ENCODE measurements at regions not wholly inside any gene's neighbourhood (a gene's known extent, or its start where the extent isn't known, plus 50 kb on each side); places are given as distances from the start of the nearest gene placed in this dataset.

DNA sequence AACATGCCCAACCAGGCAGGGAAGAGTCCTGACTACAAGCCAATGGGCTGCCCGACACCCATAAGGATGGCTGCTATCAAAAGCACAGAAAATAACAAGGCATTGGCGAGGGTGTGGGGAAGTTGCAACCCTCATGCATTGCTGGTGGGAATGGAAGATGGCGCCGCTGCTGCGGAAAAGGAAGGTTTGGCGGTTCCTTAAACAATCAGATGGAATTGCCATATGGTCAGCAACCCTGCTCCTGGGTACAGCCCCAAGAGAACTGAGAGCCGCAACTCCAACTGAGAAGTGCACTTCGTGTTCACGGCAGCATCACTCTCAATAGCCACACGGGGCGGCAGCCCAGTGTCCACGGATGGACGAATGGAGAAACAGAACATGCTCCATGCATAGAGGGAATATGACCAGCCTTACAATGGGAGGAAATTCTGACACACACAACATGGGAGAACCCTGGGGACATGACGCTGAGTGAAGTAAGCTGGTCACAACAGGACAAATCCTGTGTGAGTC lies 193.3 kb downstream of the RBFOX3 start:
- no peaks in the 10 kb centered on the region for H3K4me1 Mint-ChIP-seq
- ATAC-seq (replicated peaks; ENCODE audit: extremely low read depth, poor library complexity, severe bottlenecking) (no peak), DNase-seq (ENCODE audit: low spot score in 2 of 2) (no peak)
- peaks cover 28% of the 10 kb centered on the region for H3K27me3 Mint-ChIP-seq
- no peaks in the 10 kb centered on the region for H3K9me3 Mint-ChIP-seq
- no peaks in the 10 kb centered on the region for H3K36me3 Mint-ChIP-seq (ENCODE audit: insufficient read depth)
- no peak overlapping the region for H3K4me3 Mint-ChIP-seq
- H3K27ac Mint-ChIP-seq (ENCODE audit: low read depth) = no peak overlapping the region

DNA sequence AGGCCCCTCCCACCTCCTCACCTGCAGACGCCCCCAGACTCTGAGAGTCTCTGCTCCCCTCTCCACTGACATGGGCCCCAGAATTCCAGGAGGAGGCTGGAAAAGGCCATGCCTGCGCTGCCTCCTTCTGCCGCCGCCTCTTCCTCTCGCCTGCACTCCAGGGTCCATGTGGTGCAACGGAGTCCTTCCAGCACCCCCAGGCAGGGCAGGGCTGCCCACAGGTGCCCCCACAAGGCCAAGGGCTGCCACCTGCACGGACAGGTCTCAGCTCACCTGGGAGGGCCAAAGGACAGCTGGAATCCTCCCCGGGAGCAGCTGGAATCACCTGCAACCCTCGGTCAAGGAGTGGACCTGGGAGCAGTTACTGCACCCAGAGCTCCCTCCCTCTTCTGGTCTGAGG lies 194.9 kb downstream of the RBFOX3 start:
- peaks cover 26% of the 10 kb centered on the region for H3K27me3 Mint-ChIP-seq
- no peaks in the 10 kb centered on the region for H3K36me3 Mint-ChIP-seq (ENCODE audit: insufficient read depth)
- DNase-seq (ENCODE audit: low spot score in 2 of 2) (no peak), ATAC-seq (replicated peaks; ENCODE audit: extremely low read depth, poor library complexity, severe bottlenecking) (no peak)
- no peak overlapping the region for H3K4me3 Mint-ChIP-seq
- H3K4me1 Mint-ChIP-seq = no peaks in the 10 kb centered on the region
- no peaks in the 10 kb centered on the region for H3K9me3 Mint-ChIP-seq
- H3K27ac Mint-ChIP-seq (ENCODE audit: low read depth) = no peak overlapping the region

DNA sequence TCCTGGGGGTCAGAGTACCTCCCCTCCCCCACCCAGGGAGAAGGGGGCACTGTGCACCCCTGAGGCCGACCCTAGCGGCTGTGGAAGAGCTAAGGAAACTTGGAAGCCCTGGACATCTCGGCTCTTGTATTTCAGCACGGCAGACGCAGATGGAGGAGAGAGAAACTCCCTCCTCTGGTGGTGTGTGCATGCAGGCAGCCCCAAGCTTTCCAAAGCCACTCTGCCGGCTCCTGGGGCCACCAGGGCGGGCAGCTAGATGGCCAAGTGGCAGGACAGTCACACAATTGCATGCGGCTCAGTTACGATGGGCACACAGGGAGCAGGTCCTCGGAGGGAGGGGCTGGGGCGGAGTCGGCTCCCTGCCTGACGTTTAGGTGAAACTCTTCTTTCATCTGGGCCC lies 195.5 kb downstream of the RBFOX3 start:
- H3K27ac Mint-ChIP-seq (ENCODE audit: low read depth) = no peak overlapping the region
- H3K4me1 Mint-ChIP-seq = no peaks in the 10 kb centered on the region
- no peak overlapping the region for H3K4me3 Mint-ChIP-seq
- H3K9me3 Mint-ChIP-seq = no peaks in the 10 kb centered on the region
- no peak for ATAC-seq (replicated peaks; ENCODE audit: extremely low read depth, poor library complexity, severe bottlenecking)
- DNase-seq (ENCODE audit: low spot score in 2 of 2) = no peak
- no peaks in the 10 kb centered on the region for H3K36me3 Mint-ChIP-seq (ENCODE audit: insufficient read depth)
- H3K27me3 Mint-ChIP-seq = peaks cover 26% of the 10 kb centered on the region

DNA sequence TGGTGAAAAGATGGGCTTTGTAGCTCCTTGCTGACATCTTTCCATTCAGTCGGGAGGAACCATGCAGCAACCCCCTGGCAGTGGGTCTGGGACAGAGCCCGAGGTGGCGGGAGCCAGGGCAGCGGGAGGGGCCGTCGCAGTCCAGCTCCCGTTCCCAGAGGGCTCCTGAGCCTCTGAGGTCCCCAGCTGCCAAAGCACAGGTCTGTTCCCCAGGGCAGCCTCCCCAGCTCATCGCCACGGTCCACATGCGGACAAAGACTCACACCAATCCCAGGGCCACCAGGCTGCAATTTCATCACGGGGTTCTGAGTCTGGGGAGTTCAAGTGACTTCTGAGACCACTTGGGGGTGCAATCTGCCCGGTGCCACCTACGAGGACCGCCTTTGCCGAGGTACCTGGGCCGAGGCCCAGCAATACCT lies 196.0 kb downstream of the RBFOX3 start:
- no peaks in the 10 kb centered on the region for H3K36me3 Mint-ChIP-seq (ENCODE audit: insufficient read depth)

DNA sequence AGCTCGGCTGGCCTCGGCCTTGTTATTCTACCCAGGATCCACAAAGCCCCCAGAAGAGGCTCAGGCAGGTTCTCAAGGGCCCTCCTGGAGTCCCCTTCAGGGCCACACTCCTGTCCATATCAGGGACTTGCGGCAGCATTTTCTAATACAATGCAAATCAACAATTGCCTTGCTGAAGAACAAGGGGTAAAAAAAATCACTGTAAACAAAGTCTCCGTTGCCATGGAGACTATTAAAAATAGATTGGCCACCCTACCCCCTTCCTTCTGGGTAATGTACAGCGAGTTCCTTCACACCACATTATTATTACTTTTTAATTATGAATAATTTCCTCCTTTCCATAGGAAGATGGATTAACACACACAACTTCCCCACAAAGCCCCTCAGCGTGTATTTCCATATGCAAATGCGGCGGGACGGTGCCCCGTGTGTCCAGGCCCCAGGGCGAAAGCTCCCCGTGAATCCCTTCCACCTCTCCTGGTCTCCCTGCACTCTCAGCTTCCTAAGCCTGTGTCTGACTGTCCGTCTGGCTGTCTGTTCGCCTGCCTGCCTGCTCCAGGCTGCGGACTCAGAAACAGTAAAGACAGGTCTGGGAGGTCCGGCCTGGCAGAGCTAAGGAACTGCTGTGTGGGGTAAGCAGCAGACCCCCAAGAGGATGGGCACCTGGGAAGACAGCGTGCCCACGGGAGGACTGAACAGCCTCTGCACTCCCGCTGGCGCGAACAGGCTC lies 196.6 kb downstream of the RBFOX3 start:
- Mint-ChIP-seq H3K36me3 (ENCODE audit: insufficient read depth) (no peaks in the 10 kb centered on the region), H3K27me3 (peaks cover 23% of the 10 kb centered on the region), H3K4me3 (no peak overlapping the region), H3K9me3 (no peaks in the 10 kb centered on the region), H3K27ac (ENCODE audit: low read depth) (no peak overlapping the region), H3K4me1 (no peaks in the 10 kb centered on the region)
- ATAC-seq (replicated peaks; ENCODE audit: extremely low read depth, poor library complexity, severe bottlenecking) (no peak), DNase-seq (ENCODE audit: low spot score in 2 of 2) (no peak)

More for the DNA sequence above, 196.0 kb downstream of the RBFOX3 start:
- Mint-ChIP-seq H3K27me3 (peaks cover 26% of the 10 kb centered on the region), H3K4me3 (no peak overlapping the region), H3K27ac (ENCODE audit: low read depth) (no peak overlapping the region), H3K9me3 (no peaks in the 10 kb centered on the region), H3K4me1 (no peaks in the 10 kb centered on the region)
- ATAC-seq (replicated peaks; ENCODE audit: extremely low read depth, poor library complexity, severe bottlenecking) (no peak), DNase-seq (ENCODE audit: low spot score in 2 of 2) (no peak)

DNA sequence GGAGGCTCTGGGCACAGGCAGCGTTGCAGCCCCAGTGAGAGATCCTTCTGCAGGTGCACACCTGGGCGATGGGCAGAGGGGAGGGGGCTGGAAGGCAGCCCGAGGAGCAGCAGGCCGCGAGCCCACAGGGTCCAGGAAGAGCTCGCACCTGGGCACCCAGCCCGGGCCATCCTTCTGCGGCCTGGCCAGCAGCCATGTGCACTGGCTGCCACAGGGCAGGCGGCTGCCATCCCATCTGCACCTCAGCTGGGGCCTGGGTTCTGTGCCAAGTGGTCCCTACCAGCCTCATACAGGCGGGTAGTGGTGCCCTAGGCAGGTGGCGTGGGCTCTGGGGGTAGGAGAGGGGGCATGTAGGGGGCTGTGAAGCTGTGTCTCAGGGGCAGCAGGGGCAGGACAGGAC lies 197.2 kb downstream of the RBFOX3 start:
- H3K4me1 Mint-ChIP-seq = no peaks in the 10 kb centered on the region
- no peaks in the 10 kb centered on the region for H3K9me3 Mint-ChIP-seq

DNA sequence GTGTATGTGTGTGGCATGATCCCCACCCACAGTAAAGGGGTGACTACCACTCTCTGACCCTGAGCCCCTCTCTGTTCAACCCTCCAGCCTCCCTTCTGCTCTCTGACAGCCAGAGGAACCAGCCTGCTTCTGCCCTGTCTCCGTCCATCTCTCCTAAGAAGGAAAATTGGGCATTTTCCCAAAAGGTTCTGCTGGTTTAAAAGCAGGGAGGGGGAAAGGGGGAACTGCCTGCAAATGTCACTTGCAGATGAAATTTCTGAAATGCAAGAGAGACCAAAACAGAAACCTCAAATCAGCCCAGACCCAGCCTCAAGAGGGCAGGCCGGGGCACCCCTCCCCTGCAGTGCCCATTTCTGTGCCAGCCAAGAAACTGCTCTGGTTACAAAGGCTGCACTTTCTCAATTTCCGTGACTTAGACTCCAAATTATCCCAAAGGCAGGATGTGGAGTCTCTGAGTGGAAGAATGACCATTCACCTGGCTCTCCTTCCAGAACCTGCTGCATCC lies 197.9 kb downstream of the RBFOX3 start:
- H3K4me1 Mint-ChIP-seq = no peaks in the 10 kb centered on the region
- H3K27me3 Mint-ChIP-seq = peaks cover 11% of the 10 kb centered on the region
- H3K27ac Mint-ChIP-seq (ENCODE audit: low read depth) = no peak overlapping the region

More for the DNA sequence above, 197.2 kb downstream of the RBFOX3 start:
- no peak overlapping the region for H3K4me3 Mint-ChIP-seq
- H3K27ac Mint-ChIP-seq (ENCODE audit: low read depth) = no peak overlapping the region
- peaks cover 17% of the 10 kb centered on the region for H3K27me3 Mint-ChIP-seq
- H3K36me3 Mint-ChIP-seq (ENCODE audit: insufficient read depth) = no peaks in the 10 kb centered on the region
- DNase-seq (ENCODE audit: low spot score in 2 of 2) (no peak), ATAC-seq (replicated peaks; ENCODE audit: extremely low read depth, poor library complexity, severe bottlenecking) (no peak)

DNA sequence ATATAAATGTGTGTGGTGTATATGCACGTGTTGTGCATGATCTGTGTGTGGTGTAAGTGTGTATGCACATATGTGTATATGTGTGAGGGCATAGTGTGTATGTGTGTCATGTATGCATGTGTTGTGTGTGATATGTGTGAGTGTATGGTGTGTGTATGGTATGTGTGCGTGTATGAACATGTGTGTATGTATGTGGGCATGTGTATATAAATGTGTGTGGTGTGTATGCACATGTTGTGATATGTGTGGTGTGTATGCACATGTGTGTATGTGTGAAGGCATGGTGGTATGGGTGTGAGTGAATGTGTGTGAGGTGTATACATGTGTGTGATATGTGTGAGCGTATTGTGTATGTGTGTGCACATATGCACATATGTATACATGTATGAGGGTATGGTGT lies 198.7 kb downstream of the RBFOX3 start:
- ATAC-seq (replicated peaks; ENCODE audit: extremely low read depth, poor library complexity, severe bottlenecking) = no peak
- H3K27me3 Mint-ChIP-seq = peaks cover 11% of the 10 kb centered on the region

More for the DNA sequence above, 197.9 kb downstream of the RBFOX3 start:
- no peak for ATAC-seq (replicated peaks; ENCODE audit: extremely low read depth, poor library complexity, severe bottlenecking)
- DNase-seq (ENCODE audit: low spot score in 2 of 2) = no peak
- no peaks in the 10 kb centered on the region for H3K36me3 Mint-ChIP-seq (ENCODE audit: insufficient read depth)
- no peaks in the 10 kb centered on the region for H3K9me3 Mint-ChIP-seq
- H3K4me3 Mint-ChIP-seq = no peak overlapping the region

DNA sequence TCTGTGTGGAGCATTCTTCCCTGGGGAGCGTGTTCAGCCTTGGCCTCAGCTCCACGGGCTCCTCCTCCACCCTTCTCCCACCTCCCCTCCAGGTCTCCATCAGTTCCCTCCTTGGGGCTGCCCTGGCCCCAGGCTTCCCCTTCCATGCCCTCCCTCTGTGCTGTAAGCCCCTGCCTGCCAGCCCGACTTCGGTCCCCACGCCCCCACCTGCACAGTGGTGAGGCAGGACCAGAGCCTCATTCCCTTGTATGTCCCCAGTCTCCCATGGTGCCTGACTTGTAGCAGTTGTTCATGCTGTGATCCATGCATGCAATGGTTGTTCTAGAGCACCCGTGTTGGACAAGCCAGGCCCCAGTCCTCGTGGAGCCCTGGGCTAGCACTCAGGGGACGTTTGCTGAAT lies 199.4 kb downstream of the RBFOX3 start:
- Mint-ChIP-seq H3K4me1 (no peaks in the 10 kb centered on the region), H3K36me3 (ENCODE audit: insufficient read depth) (no peaks in the 10 kb centered on the region), H3K27ac (ENCODE audit: low read depth) (no peak overlapping the region), H3K4me3 (no peak overlapping the region), H3K9me3 (no peaks in the 10 kb centered on the region), H3K27me3 (peaks cover 16% of the 10 kb centered on the region)
- no peak for ATAC-seq (replicated peaks; ENCODE audit: extremely low read depth, poor library complexity, severe bottlenecking)
- no peak for DNase-seq (ENCODE audit: low spot score in 2 of 2)

More for the DNA sequence above, 198.7 kb downstream of the RBFOX3 start:
- H3K4me1 Mint-ChIP-seq = no peaks in the 10 kb centered on the region
- no peak overlapping the region for H3K27ac Mint-ChIP-seq (ENCODE audit: low read depth)
- H3K9me3 Mint-ChIP-seq = no peaks in the 10 kb centered on the region
- no peak for DNase-seq (ENCODE audit: low spot score in 2 of 2)
- H3K36me3 Mint-ChIP-seq (ENCODE audit: insufficient read depth) = no peaks in the 10 kb centered on the region
- no peak overlapping the region for H3K4me3 Mint-ChIP-seq

DNA sequence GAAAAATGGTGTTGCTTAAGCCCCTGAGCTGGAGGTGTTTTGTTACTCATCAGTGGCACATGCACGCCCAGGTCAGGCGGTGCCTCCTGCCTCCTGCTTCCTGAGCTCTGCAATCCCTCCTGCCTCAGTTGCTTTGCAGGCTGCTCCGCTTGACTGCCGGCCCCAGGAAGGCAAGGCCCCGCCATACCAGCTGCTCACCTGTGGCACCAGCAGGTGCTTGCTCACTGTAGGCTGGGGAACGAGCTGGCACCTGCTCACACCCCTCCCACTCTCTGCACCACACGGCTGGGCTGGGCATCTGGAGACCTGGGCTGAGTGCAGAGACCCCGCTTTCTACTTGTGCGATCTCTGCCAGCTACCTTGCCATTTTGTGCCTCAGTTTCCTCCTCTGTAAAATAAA lies 200.2 kb downstream of the RBFOX3 start:
- no peak overlapping the region for H3K4me3 Mint-ChIP-seq
- H3K9me3 Mint-ChIP-seq = no peaks in the 10 kb centered on the region
- ATAC-seq (replicated peaks; ENCODE audit: extremely low read depth, poor library complexity, severe bottlenecking) (no peak), DNase-seq (ENCODE audit: low spot score in 2 of 2) (no peak)
- no peaks in the 10 kb centered on the region for H3K4me1 Mint-ChIP-seq
- no peak overlapping the region for H3K27ac Mint-ChIP-seq (ENCODE audit: low read depth)
- no peaks in the 10 kb centered on the region for H3K36me3 Mint-ChIP-seq (ENCODE audit: insufficient read depth)
- peaks cover 24% of the 10 kb centered on the region for H3K27me3 Mint-ChIP-seq

DNA sequence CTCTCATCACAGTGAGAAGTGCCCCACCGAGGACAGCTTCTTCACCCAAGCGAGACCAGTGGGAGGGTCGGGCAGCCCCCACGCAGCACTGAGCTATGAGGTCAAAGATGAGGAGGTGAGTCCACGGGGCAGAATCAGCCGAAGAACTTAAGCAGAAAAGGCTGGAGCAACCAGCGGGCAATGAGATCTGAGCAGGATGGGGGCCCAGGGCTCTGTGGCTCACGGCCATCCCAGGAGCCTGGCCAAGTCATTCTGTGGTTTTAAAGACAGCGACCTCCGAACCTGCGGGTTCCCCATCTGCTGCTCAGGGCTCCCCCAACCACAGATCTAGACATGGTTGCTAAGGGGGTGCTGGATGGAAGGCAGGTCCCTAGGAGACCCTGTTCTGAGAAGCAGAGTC lies 202.6 kb downstream of the RBFOX3 start:
- Mint-ChIP-seq H3K27me3 (peaks cover 39% of the 10 kb centered on the region), H3K27ac (ENCODE audit: low read depth) (no peak overlapping the region), H3K4me3 (no peak overlapping the region), H3K4me1 (no peaks in the 10 kb centered on the region), H3K9me3 (no peaks in the 10 kb centered on the region), H3K36me3 (ENCODE audit: insufficient read depth) (no peaks in the 10 kb centered on the region)
- DNase-seq (ENCODE audit: low spot score in 2 of 2) = no peak
- no peak for ATAC-seq (replicated peaks; ENCODE audit: extremely low read depth, poor library complexity, severe bottlenecking)

DNA sequence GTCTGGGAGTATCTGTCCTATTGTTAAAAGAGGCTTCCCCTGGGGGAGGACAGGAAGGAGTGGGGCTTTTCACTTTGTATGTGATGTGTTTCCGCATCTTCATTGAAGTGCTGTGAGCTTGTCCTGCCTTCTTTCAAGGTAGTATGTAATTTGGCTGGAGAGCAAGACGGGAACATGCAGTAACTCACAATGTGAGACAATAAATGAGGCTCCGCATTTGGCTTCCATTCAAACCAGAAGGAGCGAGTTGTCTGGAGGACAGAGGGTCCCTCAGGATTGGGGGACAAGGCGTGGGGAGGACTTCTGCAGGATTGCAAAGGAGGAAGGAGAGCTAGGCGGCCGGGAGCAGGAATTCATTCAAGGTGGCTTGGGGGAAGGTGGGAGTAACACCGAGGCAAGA lies 203.5 kb downstream of the RBFOX3 start:
- H3K27ac Mint-ChIP-seq (ENCODE audit: low read depth) = no peak overlapping the region
- no peak for ATAC-seq (replicated peaks; ENCODE audit: extremely low read depth, poor library complexity, severe bottlenecking)
- no peaks in the 10 kb centered on the region for H3K9me3 Mint-ChIP-seq
- DNase-seq (ENCODE audit: low spot score in 2 of 2) = no peak
- H3K4me1 Mint-ChIP-seq = no peaks in the 10 kb centered on the region
- peaks cover 39% of the 10 kb centered on the region for H3K27me3 Mint-ChIP-seq
- no peak overlapping the region for H3K4me3 Mint-ChIP-seq
- no peaks in the 10 kb centered on the region for H3K36me3 Mint-ChIP-seq (ENCODE audit: insufficient read depth)

DNA sequence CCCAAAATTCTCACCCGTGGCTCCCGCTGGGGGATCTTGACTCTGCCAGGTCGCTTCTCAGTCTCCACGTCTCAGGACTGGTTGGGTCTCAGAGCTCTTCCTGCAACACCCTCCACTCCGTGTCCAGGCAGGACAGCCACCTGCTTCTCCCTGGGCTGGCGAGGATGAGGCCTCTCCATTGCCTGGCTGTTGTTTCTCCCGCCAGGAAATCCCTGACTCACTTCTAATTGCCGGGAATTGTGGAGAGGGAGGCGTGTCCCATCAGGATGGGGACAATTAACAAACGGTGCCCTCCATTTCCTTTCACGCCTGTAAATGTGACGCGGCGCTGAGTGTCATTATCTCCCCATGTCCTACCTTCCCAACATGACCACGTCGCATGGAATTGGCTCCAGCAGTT lies 204.5 kb downstream of the RBFOX3 start:
- H3K4me1 Mint-ChIP-seq = peaks cover 7% of the 10 kb centered on the region
- ATAC-seq (replicated peaks; ENCODE audit: extremely low read depth, poor library complexity, severe bottlenecking) (no peak), DNase-seq (ENCODE audit: low spot score in 2 of 2) (no peak)
- H3K27me3 Mint-ChIP-seq = peaks cover 49% of the 10 kb centered on the region
- H3K4me3 Mint-ChIP-seq = no peak overlapping the region
- H3K9me3 Mint-ChIP-seq = no peaks in the 10 kb centered on the region
- H3K27ac Mint-ChIP-seq (ENCODE audit: low read depth) = no peak overlapping the region
- H3K36me3 Mint-ChIP-seq (ENCODE audit: insufficient read depth) = no peaks in the 10 kb centered on the region
